ENCODE measurements at regions not wholly inside any gene's neighbourhood (a gene's known extent, or its start where the extent isn't known, plus 50 kb on each side); places are given as distances from the start of the nearest gene placed in this dataset.

GRCh38 chr5:88399561-88399960, 130.9 kb upstream of the TMEM161B start:
- DNase-seq (ENCODE audit: low read depth, low spot score) = no peak

GRCh38 chr5:88398316-88398715, 129.7 kb upstream of the TMEM161B start:
- no peak for DNase-seq (ENCODE audit: low read depth, low spot score)

GRCh38 chr5:88396751-88397281, 128.2 kb upstream of the TMEM161B start:
- DNase-seq (ENCODE audit: low read depth, low spot score) = no peak

GRCh38 chr5:88396000-88396535, 127.4 kb upstream of the TMEM161B start:
- no peak for DNase-seq (ENCODE audit: low read depth, low spot score)

- DNase-seq (ENCODE audit: low read depth, low spot score) = no peak
Observed at GRCh38 chr5:88395264-88395663, 126.6 kb upstream of the TMEM161B start.

- no peak for DNase-seq (ENCODE audit: low read depth, low spot score)
Observed at GRCh38 chr5:88394536-88395175, 126.0 kb upstream of the TMEM161B start.

GRCh38 chr5:88393716-88394535, 125.3 kb upstream of the TMEM161B start:
- no peak for DNase-seq (ENCODE audit: low read depth, low spot score)

GRCh38 chr5:88393042-88393441, 124.4 kb upstream of the TMEM161B start:
- no peak for DNase-seq (ENCODE audit: low read depth, low spot score)

- no peak for DNase-seq (ENCODE audit: low read depth, low spot score)
Observed at GRCh38 chr5:88391991-88392390, 123.3 kb upstream of the TMEM161B start.

GRCh38 chr5:88391116-88391515, 122.5 kb upstream of the TMEM161B start:
- DNase-seq (ENCODE audit: low read depth, low spot score) = no peak

- DNase-seq (ENCODE audit: low read depth, low spot score) = no peak
Observed at GRCh38 chr5:88390481-88390880, 121.8 kb upstream of the TMEM161B start.

GRCh38 chr5:88390096-88390441, 121.4 kb upstream of the TMEM161B start:
- no peak for DNase-seq (ENCODE audit: low read depth, low spot score)

GRCh38 chr5:88389338-88390095, 120.9 kb upstream of the TMEM161B start:
- no peak for DNase-seq (ENCODE audit: low read depth, low spot score)

- no peak for DNase-seq (ENCODE audit: low read depth, low spot score)
Observed at GRCh38 chr5:88388476-88389337, 120.1 kb upstream of the TMEM161B start.

GRCh38 chr5:88384886-88385285, 116.2 kb upstream of the TMEM161B start:
- DNase-seq (ENCODE audit: low read depth, low spot score) = peak; percentile 19

- no peak for DNase-seq (ENCODE audit: low read depth, low spot score)
Observed at GRCh38 chr5:88380332-88380731, 111.7 kb upstream of the TMEM161B start.

GRCh38 chr5:88377705-88378656, 109.3 kb upstream of the TMEM161B start:
- DNase-seq (ENCODE audit: low read depth, low spot score) = no peak

- no peak for DNase-seq (ENCODE audit: low read depth, low spot score)
Observed at GRCh38 chr5:88377240-88377639, 108.6 kb upstream of the TMEM161B start.

GRCh38 chr5:88376728-88377127, 108.1 kb upstream of the TMEM161B start:
- DNase-seq (ENCODE audit: low read depth, low spot score) = no peak

- no peak for DNase-seq (ENCODE audit: low read depth, low spot score)
Observed at GRCh38 chr5:88374391-88374790, 105.7 kb upstream of the TMEM161B start.

Data from pulmonary artery endothelial cell (primary cell).